ENCODE measurements at regions not wholly inside any gene's neighbourhood (a gene's known extent, or its start where the extent isn't known, plus 50 kb on each side); places are given as distances from the start of the nearest gene placed in this dataset.

- Histone ChIP-seq H3K79me2 (ENCODE audit: control insufficient read depth, low read length) (no peaks in the 10 kb centered on the region), H3K9me3 (ENCODE audit: control insufficient read depth, insufficient read depth, low read length) (no peaks in the 10 kb centered on the region), H3K4me3 (ENCODE audit: low read length) (no peak overlapping the region), H3K4me2 (ENCODE audit: low read length) (no peak overlapping the region), H3K27ac (ENCODE audit: low read depth, low read length) (no peak overlapping the region), H3F3A (ENCODE audit: control insufficient read depth, insufficient read depth) (no peaks in the 10 kb centered on the region), H3K9me2 (replicated peaks; ENCODE audit: control insufficient read depth, low read length) (no peaks in the 10 kb centered on the region), H3K36me3 (ENCODE audit: control insufficient read depth, low read length) (no peaks in the 10 kb centered on the region), H4K20me1 (ENCODE audit: control insufficient read depth, insufficient read depth, low read depth, low read length) (no peaks in the 10 kb centered on the region), H3K4me1 (ENCODE audit: control insufficient read depth, low read length) (no peaks in the 10 kb centered on the region), H3K27me3 (ENCODE audit: control insufficient read depth, low read length) (no peaks in the 10 kb centered on the region)
- TF ChIP-seq EZH2phosphoT487 (IDR thresholded peaks at IDR 0.05; ENCODE audit: borderline replicate concordance, low read length) (no peak), CTCF (IDR thresholded peaks at IDR 0.05; ENCODE audit: low read depth, low read length, poor library complexity, severe bottlenecking) (no peak)
Observed at GRCh38 chr18:6590326-6590725, 139.2 kb upstream of the ARHGAP28 start.

- Histone ChIP-seq H3K79me2 (ENCODE audit: control insufficient read depth, low read length) (no peaks in the 10 kb centered on the region), H4K20me1 (ENCODE audit: control insufficient read depth, insufficient read depth, low read depth, low read length) (no peaks in the 10 kb centered on the region), H3F3A (ENCODE audit: control insufficient read depth, insufficient read depth) (no peaks in the 10 kb centered on the region), H3K9me3 (ENCODE audit: control insufficient read depth, insufficient read depth, low read length) (no peaks in the 10 kb centered on the region), H3K4me1 (ENCODE audit: control insufficient read depth, low read length) (no peaks in the 10 kb centered on the region), H3K36me3 (ENCODE audit: control insufficient read depth, low read length) (no peaks in the 10 kb centered on the region), H3K4me2 (ENCODE audit: low read length) (no peak overlapping the region), H3K9me2 (replicated peaks; ENCODE audit: control insufficient read depth, low read length) (no peaks in the 10 kb centered on the region), H3K4me3 (ENCODE audit: low read length) (no peak overlapping the region), H3K27ac (ENCODE audit: low read depth, low read length) (no peak overlapping the region), H3K27me3 (ENCODE audit: control insufficient read depth, low read length) (no peaks in the 10 kb centered on the region)
- no peak for TF ChIP-seq CTCF (IDR thresholded peaks at IDR 0.05; ENCODE audit: low read depth, low read length, poor library complexity, severe bottlenecking)
- TF ChIP-seq EZH2phosphoT487 (IDR thresholded peaks at IDR 0.05; ENCODE audit: borderline replicate concordance, low read length): no peak
Observed at GRCh38 chr18:6591491-6591890, 138.0 kb upstream of the ARHGAP28 start.

GRCh38 chr18:6592522-6592921, 137.0 kb upstream of the ARHGAP28 start:
- no peaks in the 10 kb centered on the region for H3K9me2 ChIP-seq (replicated peaks; ENCODE audit: control insufficient read depth, low read length)
- no peaks in the 10 kb centered on the region for H3F3A ChIP-seq (ENCODE audit: control insufficient read depth, insufficient read depth)
- TF ChIP-seq CTCF (IDR thresholded peaks at IDR 0.05; ENCODE audit: low read depth, low read length, poor library complexity, severe bottlenecking) (no peak), EZH2phosphoT487 (IDR thresholded peaks at IDR 0.05; ENCODE audit: borderline replicate concordance, low read length) (no peak)
- no peaks in the 10 kb centered on the region for H3K4me1 ChIP-seq (ENCODE audit: control insufficient read depth, low read length)
- no peaks in the 10 kb centered on the region for H3K79me2 ChIP-seq (ENCODE audit: control insufficient read depth, low read length)
- no peak overlapping the region for H3K4me2 ChIP-seq (ENCODE audit: low read length)
- no peaks in the 10 kb centered on the region for H3K36me3 ChIP-seq (ENCODE audit: control insufficient read depth, low read length)
- no peak overlapping the region for H3K27ac ChIP-seq (ENCODE audit: low read depth, low read length)
- H3K4me3 ChIP-seq (ENCODE audit: low read length): no peak overlapping the region
- H3K27me3 ChIP-seq (ENCODE audit: control insufficient read depth, low read length): no peaks in the 10 kb centered on the region
- H4K20me1 ChIP-seq (ENCODE audit: control insufficient read depth, insufficient read depth, low read depth, low read length): no peaks in the 10 kb centered on the region
- H3K9me3 ChIP-seq (ENCODE audit: control insufficient read depth, insufficient read depth, low read length): no peaks in the 10 kb centered on the region

Data from DOHH2 (cell line).